HG03060 (cell line): ENCODE measurements at regions not wholly inside any gene's neighbourhood (a gene's known extent, or its start where the extent isn't known, plus 50 kb on each side); places are given as distances from the start of the nearest gene placed in this dataset.
"Not testable (repeated sequence)": the region's sequence is repeated elsewhere in the genome, so short reads cannot be mapped to it uniquely, and the experiment has no call there.

Experiments
- ATAC-seq: cut with Tn5 transposase; IDR thresholded peaks from one replicate; pipeline ENCODE4 v1.9.1; 2021; ENCODE audit warnings: low read depth, moderate number of reproducible peaks; ENCODE audit not compliant: unreplicated experiment

DNA sequence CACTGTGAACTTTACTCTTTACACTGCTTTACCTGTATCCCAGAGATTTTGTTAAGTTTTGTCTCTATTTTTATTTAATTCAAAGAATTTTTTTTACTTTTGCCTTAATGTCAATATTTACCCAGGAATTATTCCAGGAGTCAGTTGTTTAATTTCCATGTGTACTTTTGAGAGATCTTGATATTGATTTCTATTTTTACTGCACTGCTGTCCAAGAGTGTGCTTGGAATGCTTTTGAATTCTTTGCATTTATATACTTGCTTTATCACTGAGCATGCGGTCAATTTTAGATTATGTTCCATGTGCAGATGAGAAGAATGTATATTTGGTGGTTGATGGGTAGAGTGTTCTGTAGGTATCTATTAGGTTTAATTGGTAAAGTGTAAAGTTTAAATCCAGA is 461.0 kb upstream of the GBE1 start:
- ATAC-seq, result no peak

- ATAC-seq, result no peak
Observed at GRCh38 chr3:82217571-82217970, 456.1 kb upstream of the GBE1 start.

- no peak for ATAC-seq
Observed at GRCh38 chr3:82208002-82208710, 446.7 kb upstream of the GBE1 start.

GRCh38 chr3:82202269-82202668 is 440.8 kb upstream of the GBE1 start:
- no peak for ATAC-seq

GRCh38 chr3:82201316-82201715 is 439.9 kb upstream of the GBE1 start:
- no peak for ATAC-seq

- ATAC-seq, result no peak
Observed at GRCh38 chr3:82198009-82198408, 436.6 kb upstream of the GBE1 start.

DNA sequence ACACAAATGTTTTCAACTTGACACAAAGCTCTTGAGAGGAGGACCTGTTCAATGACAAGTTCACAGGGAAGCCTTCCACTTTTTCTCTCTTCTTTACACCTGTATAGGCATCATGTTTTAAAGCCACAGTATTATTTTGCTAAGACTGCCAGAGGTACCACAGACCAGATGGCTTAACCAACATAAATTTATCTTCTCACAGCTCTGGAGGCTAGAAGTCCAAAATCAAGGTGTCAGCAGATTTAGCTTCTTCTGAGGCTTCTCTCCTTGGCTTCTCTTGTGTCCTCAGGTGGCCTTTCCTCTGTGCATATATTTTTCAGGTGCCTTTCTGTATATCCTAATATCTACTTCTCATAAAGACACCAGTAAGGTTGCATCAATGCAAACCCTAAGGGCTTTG is 435.2 kb upstream of the GBE1 start:
- ATAC-seq, result no peak

- no peak for ATAC-seq
Observed at GRCh38 chr3:82194870-82195269, 433.4 kb upstream of the GBE1 start.

DNA sequence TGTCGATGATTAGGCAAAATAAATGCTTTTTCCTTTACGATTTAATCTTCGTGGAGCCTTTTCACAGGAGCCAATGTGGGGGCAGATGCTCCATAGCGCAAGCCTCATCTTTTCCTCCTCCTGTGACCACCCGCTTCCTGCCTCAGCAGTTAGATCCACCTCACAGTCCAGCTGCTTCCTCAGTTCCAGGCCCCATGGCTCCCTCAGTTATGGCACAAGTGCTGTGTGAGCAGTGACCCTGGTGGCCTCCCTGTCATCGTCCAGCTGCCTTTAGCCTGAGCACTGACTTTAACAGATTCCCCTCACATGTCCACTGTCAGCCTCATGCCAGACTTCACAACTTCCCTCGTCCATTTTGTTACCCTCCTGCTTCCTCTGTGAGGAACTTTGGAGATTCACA is 424.6 kb upstream of the GBE1 start:
- no peak for ATAC-seq

DNA sequence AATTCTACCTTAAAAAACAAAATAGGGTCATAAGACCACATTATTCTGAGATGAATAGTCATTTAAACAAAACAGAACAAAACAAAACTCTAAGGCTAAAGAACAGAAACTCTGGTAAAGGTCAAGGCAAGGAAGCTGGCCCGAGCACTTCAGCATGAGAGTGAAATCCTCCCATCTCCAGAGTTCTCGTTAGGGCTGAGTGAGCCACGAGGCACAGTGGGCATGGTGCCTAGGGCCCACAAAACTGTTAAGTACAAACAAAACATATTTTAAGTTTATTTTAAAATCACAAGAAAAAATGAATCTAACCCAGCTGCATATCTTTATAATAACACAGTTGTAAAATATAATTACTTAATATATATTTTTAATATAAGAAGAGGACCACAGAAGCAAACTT is 417.8 kb upstream of the GBE1 start:
- ATAC-seq, result no peak

DNA sequence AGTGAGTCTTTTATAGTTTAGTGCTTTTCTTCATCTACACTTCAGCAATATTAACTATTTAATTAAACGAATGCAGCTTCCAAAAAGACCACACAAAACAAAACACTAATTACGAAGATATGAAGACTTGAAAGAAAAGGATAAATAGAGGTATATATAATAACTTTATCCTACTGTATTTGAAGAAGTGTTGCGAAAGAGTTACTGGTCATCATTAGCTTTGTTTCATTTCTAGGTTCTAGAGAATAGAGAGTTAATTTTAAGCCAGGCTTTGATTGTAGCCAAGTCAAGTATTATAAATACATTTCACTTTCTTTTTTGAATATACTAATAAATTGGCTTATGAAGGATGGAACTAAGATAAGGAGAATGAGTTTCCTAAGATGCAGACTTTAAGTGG is 416.8 kb upstream of the GBE1 start:
- ATAC-seq, result no peak

DNA sequence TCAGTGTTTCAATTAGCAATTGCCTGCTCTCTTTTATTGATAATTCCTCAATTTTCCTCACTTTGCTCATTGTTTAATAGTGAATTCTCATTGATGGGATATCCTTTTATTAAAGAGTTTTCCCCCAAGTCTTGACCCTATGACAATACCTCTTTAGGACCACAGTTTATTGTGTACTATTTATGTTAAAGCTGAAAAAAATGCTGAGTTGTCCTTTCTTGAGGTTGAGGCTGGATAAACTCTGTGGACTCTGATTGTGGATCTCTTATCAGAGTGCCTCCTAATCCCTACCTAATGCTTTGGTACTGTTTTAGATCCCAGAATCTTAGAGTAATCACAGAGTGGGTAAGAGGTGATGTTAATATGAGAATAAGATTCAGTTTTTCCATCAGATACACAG is 416.3 kb upstream of the GBE1 start:
- no peak for ATAC-seq

DNA sequence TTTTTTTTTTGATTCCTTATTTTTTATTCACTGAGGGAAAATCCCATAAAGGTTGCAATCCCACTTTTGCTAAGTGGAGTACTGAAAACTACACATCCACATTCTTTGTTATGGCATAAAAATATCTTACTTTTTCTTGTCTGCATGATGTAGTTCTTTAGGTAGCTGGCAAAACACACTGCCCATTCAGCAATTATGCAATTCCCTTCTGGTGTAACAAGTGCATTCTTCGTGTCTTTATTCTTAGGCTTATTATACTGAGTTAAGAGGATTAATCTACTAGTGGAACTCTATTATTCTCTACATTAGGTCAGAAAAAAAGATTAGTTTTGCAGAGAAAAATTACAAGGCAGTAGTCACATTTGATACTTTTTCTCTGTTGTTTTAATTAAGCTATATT is 403.8 kb upstream of the GBE1 start:
- no peak for ATAC-seq

DNA sequence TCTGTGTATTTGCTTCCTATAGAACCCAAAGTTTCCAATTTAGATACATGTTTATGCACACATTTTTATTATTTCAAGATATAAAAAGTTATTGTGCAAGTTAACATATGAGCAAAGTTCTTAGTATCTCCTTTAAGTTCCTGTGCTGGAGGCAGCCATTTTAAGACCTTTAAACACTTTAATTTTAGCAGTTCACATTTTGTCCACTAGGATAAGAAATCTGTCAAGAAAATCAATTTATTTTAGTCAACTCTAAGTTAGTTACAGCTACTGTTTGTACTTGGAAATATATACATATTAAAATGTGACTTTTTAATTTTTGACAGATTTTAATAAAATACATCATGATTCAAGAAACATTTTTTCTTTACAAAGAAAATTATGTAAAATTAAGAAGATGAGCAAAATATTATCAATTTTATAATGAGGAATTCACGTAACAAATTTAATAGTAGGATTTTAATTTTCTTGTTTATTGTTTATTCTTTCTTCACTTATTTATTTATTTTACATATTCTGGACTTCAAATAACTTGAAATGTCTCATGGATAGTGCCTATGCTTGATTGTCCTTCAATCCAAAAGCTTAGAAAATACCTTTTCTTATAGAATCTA is 402.6 kb upstream of the GBE1 start:
- ATAC-seq, result no peak

GRCh38 chr3:82157952-82158351 is 396.5 kb upstream of the GBE1 start:
- ATAC-seq, result no peak

GRCh38 chr3:82153892-82154291 is 392.4 kb upstream of the GBE1 start:
- ATAC-seq, result not testable (repeated sequence)

DNA sequence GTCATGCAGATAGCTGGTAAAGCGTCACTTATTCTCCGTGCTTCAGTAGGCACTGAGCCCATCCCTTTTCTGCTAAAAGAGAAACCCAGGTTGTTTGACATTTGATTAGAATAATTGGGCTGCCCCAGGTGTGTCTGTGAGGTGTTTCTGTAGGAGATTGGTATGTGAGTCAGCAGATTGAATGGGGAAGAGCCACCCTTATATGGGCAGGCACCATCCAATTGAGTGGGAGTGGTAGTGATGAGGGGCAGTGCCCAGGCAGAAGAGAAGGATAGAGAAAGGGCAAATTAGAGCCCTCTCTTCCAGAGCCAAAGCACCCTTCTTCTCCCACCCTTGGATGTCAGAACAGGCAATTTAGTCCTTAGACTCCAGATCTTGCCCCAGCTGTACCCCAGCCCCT is 384.3 kb upstream of the GBE1 start:
- no peak for ATAC-seq

GRCh38 chr3:82144811-82145210 is 383.4 kb upstream of the GBE1 start:
- no peak for ATAC-seq

DNA sequence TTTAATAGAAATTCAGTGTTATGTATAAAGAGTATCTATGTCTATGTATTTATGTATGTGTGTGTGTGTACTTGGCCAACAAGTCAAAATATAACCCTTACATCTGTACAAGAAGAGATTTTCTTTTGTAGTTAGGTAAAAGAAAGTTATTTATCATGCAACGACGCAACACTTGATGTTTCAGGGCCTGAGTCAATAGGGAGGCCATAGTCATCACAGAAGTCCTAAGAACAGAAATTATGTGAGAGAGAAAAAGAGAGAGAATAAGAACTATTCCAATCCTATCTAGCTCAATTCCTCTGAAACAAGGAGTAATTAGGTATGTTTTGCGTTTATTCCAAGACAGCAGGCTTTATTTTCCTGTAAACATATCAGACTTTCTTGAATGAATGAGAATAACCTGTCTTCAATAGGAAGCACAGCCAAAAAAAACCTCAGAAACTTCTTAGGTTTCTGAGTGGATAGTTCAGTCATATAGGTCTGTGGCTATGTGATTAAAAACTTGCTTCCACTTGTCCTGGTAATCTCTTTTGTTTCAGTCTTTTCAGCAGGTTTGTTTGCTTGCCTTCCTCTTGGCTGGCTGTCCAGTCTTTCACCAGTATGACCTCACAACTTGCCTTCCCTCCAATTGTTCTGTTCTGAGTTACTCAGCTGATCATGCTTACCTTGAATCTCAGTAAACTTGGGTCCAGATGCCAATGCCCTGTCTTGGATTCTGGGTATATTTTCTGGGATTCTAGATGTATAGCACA is 382.4 kb upstream of the GBE1 start:
- ATAC-seq, result no peak

GRCh38 chr3:82141592-82141991 is 380.1 kb upstream of the GBE1 start:
- ATAC-seq, result no peak

- ATAC-seq, result no peak
Observed at GRCh38 chr3:82137861-82138260, 376.4 kb upstream of the GBE1 start.

GRCh38 chr3:82137050-82137449 is 375.6 kb upstream of the GBE1 start:
- ATAC-seq, result no peak
